Medulla oblongata (tissue), 1 donor: ENCODE measurements at regions not wholly inside any gene's neighbourhood (a gene's known extent, or its start where the extent isn't known, plus 50 kb on each side); places are given as distances from the start of the nearest gene placed in this dataset.
A peak's percentile ranks its signal among the peaks of the same experiment; 100 is the strongest.
"Not testable (repeated sequence)": the region's sequence is repeated elsewhere in the genome, so short reads cannot be mapped to it uniquely, and the experiment has no call there.

Experiments
- DNase-seq: peaks from one replicate; pipeline ENCODE4 v3.0.0-alpha.2; 2015; ENCODE audit errors: extremely low spot score

- DNase-seq, result no peak
Observed at GRCh38 chr12:58310809-58311622, 369.6 kb downstream of the ATP23 start.

DNA sequence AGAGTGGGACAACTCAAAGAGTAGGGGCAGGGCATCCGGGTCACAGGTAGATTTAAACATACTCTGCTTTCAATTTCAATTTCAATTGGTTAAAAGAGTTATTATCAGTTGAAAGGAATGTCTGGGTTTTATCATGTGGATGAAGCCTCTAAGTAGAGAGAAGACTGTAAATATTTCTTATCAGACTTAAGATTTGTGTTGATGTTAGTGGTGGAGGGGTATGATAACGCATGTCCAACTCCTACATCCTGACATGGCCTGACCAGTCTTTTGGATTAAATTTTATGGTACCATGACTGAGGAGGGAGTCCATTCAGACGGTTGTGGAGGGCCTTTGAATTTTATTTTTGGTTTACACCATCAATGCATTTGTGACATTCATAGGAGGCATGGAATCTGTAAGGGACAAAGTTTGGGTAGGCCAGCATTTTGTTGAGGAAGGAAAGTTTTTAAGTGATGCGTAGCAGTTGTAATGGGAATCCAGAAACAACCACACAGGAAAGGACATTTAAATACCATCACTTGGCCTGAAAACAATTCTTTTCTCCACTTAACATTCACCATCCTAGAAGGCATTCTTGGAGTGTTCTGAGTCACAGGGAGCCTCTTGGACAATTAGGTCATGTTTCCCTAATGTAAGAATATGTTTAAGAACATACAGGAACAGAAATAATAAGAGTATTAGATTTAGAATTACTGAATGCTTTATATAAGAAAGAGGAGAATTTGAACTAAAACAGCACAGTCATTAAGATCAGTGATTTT, 371.9 kb downstream of the ATP23 start:
- DNase-seq, result no peak

DNA sequence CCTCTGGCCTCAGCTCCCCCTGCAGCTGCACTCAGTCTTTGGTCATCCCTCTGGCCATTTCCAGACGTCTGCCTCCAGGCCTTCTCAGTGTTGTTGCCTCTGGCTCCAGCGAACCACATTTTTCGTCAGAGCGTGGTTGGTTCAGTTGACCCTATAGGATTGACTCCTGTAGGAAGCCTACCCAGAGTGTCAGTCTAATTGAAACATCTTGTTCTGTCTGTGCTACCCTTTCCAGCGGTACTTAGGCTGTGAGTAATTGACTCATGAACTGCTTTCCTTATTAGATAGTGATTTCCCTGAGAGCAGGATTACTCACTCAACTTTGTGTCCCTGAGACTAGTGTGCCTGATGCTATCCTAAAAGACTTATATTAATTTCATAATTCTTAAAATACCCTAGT, 373.2 kb downstream of the ATP23 start:
- DNase-seq, result no peak

- DNase-seq, result no peak
Observed at GRCh38 chr12:58316926-58317325, 375.6 kb downstream of the ATP23 start.

- no peak for DNase-seq
Observed at GRCh38 chr12:58321414-58321813, 380.0 kb downstream of the ATP23 start.

DNA sequence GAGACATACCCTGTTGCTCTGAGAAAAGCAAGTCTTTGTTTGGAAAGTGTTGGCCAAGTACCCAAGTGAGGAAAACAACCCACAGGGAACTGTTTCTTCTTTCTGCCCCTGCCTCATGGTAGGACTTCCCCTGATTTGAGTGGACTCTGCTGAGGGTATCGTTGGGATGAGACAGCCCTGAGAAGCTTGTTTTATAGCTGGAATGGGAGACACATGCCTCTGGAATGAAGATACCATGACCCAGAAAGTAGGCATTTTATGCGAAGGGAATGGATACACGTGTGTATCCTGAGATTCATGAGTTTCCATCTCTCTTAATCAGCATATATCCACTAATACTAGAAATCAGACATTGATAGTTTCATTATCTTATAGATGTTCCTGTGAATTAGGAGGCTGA, 382.3 kb downstream of the ATP23 start:
- no peak for DNase-seq

DNA sequence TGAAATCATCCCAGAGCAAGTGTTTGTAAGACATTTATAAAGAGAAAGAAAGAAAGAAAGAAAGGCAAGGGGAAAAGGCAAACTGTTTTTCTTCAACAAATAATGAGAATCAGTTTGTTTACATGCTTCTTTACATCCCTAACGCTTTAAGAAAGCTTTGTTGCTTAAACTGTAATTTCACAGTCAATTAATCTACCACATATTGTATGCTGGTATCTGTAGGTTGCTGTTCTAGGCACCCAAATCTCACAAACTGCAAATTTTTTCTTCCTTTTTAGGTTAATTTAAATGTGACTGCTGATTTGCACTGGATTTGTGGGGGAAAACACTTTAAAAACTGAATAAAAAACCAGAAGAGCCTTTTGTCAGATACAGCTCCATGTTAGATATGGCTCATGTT, 384.2 kb downstream of the ATP23 start:
- DNase-seq, result no peak

GRCh38 chr12:58326534-58326933, 385.2 kb downstream of the ATP23 start:
- DNase-seq, result no peak

- not testable (repeated sequence) for DNase-seq
Observed at GRCh38 chr12:58336581-58337242, 395.3 kb downstream of the ATP23 start.

DNA sequence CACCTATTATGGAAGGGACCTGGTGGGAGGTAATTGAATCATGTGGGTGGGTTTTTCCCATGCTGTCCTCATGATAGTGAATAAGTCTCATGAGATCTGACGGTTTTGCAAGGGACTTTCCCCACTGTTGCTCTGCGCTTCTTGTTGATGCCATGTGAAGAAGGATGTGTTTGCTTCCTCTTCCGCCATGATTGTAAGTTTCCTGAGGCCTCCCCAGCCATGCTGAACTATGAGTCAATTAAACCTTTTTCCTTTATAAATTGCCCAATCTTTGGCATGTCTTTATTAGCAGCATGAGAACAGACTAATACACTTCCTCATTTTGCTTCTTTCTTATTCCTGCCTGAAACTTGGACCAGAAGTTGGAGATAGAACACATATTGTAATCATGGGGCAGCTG, 396.2 kb downstream of the ATP23 start:
- not testable (repeated sequence) for DNase-seq

DNA sequence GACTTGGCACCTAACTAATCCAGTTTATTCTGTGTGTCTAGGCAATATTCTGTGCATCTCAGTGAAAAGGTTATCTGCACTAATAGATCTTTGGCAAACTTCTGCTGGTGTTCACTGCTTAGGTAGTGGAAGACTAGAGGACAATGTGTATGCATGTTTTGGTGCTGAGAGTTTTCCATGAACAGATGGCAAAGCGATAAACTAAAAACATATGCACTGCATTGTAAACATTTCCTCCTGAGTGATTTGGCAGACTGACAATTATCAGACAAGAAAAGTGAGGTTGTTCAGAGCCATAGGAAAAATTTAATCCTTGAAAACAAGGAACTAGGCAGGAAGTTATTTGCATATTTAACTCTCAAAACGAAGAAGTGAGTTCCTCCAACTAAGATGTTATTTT, 400.4 kb downstream of the ATP23 start:
- DNase-seq, result no peak

- DNase-seq, result no peak
Observed at GRCh38 chr12:58342736-58343135, 401.4 kb downstream of the ATP23 start.

DNA sequence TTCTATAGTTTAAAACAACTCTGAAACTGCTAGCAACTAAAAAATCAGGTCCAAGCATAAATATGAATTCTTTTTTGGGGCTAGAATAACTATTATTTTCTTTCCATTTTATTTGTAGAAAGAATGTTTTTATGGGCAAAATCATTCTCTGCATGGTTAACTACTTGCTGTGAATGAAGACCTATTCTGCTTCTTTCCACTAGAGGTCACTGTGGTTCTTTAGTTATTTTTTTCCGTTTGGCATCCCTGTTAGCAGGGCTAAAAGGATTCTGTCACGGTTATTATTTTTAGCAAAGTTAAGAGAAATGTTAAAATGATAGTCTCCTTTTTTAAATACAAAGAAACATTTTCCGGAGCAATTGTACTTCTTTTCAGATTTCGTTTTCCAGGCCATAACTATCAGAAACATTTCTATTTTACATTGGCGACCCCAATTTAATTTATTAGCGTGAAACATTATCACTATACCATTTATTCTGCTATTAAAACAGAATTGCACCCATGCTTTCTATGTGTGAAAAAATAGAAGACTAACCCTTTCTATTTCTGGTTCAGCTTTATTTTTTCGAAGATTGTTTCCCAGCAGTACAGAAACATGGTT, 404.8 kb downstream of the ATP23 start:
- DNase-seq, result peak; percentile 40

GRCh38 chr12:58347188-58347587, 405.8 kb downstream of the ATP23 start:
- DNase-seq, result no peak

- DNase-seq, result no peak
Observed at GRCh38 chr12:58347691-58348090, 406.3 kb downstream of the ATP23 start.

DNA sequence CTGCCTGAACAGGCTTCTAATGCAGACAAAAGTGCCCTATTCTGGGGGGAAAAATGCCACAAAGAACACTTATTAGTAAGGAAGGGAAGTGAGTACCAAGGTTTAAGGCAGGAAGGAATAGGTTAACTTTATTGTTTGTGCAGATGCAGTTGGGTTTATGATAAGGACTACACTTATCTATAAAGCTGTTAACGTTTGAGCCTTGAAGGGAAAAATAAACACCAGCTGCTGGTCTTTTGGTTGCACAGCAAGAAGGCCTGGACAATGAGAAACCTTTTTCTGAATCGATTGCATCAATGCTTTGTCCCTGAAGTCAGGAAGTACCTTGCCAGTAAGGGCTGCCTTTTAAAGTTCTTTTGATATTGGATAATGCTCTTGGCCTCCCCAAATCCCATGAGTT, 407.8 kb downstream of the ATP23 start:
- DNase-seq, result no peak

DNA sequence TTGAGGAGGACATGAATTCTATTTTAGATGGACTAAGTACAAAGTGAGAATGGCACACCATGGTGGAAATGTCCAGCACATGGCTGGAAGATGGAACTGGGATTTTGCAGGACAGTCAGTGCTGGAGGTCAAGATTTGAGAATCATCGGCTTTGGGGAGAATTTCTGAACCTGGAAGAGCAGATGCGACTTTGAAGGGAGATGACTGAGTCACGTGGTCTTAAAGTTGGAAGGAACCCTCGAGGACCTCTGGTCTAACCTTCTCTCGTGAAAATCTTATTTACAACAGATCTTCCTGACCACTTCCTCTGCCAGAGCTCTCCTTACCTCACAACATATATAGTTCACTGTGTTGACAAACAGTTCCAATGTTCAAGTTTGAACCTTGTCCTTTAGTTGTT, 415.4 kb downstream of the ATP23 start:
- no peak for DNase-seq

DNA sequence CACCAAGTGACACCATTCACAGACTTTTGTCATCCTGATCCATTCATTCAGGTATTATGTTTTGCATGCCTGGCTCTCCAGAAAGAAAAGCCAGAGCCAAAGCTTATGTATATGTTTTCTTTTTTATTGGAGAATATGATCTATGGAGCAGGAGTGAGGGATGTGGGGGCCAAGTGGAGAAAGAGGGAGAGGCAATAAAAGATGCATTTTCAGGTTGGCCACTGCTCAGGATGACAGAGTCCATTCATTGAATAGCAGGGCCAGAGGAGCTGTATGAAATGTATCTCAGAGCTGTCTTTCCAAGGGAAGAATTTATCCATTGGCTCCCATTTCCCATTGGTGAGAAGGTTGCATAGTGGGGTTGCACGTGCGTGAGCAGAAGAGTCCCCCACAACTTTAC, 416.1 kb downstream of the ATP23 start:
- DNase-seq, result no peak

DNA sequence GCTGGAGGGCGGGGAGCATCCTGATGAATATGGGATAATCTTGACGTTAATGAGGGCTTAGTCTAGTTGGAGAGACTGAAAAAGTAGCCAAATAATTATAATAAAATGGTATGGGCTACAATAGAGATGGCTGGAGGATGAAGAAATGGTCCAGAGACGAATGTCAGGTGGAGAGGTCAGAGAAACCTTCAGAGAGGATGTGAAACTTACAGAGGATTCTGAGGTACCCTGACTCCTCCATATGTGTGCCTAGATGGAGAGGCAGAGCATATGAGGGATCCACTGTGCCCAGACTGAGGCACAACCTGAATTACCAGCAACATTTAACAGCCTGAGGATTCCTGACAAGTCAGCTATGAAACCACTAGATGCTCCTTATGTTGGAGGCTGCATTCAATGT, 417.0 kb downstream of the ATP23 start:
- no peak for DNase-seq

DNA sequence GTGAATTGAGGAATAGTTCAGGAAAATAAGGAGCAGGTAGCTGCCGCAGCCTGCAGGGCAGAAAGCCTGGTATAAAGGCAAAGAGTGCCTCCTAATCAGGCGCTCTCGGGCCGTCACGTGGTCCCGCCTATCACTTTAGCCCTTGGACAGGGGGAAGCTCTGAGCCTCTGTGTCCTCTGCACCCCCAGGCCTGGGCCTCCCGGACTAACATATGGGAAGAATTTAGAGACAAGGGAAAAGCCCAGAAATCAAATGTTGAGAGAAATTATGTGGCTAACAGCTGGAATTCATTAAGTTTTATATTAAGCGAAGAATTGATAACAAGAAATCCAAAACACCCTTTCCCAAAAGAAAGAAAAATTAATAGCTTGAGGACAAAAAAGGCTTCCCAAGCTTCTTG, 417.7 kb downstream of the ATP23 start:
- no peak for DNase-seq

DNA sequence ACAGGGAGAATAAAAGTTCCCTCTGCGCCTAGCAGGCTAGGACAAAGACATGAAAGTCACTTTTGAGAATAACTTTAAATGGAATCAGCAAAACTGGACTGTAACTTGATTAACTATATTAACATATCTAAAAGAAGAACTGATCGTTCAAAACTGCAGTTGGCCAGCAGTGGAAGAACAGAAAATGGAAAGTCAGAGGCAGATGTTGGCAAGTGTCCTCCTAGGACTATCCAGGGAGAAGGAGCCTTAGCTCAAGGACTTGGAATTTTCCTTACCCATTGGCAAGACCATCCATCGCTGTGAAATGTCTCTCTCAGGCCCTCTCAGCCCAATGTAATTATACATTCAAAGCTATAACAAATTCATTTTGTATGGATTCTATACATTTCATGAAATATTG, 419.7 kb downstream of the ATP23 start:
- DNase-seq, result no peak

DNA sequence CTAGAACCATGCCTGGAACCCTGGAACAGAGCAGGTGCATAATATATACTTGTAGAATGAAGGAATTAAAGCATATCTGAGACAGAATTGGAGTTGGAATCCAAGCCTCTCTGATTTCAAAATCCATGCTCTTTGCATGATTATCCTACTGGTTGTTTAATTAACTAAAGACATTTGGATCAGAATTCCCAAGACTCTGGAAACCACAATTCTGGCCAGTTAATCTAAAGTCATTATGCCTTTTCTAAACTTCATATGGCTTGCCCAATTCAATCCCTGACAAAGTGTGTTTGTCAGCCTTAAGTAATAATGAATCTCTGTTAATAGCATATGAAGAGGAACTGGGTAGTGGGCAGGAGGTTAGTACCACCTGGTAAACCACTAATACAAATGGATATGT, 422.6 kb downstream of the ATP23 start:
- DNase-seq, result no peak
